ENCODE measurements at regions not wholly inside any gene's neighbourhood (a gene's known extent, or its start where the extent isn't known, plus 50 kb on each side); places are given as distances from the start of the nearest gene placed in this dataset.
A peak's percentile ranks its signal among the peaks of the same experiment; 100 is the strongest.

GRCh38 chr16:86919578-86920305, 341.4 kb downstream of the FOXL1 start:
- Histone ChIP-seq H3K4me1 (ENCODE audit: control insufficient read depth, insufficient read depth, low read length, poor library complexity, severe bottlenecking) (peaks cover 13% of the 10 kb centered on the region), H3K4me3 (ENCODE audit: extremely low read depth, insufficient read depth, low read length, poor library complexity, severe bottlenecking) (no peak overlapping the region), H3K9me3 (ENCODE audit: control insufficient read depth, low read length) (peaks cover 8% of the 10 kb centered on the region), H3K27ac (ENCODE audit: low read depth, low read length, severe bottlenecking) (no peak overlapping the region), H3K36me3 (ENCODE audit: control insufficient read depth, insufficient read depth, low read length) (no peaks in the 10 kb centered on the region)
- WGBS, 2 experiments (ENCODE audit: insufficient coverage in 2 of 2) = 91 to 95% methylated on average over 25 to 28 of the region's 28 CpGs

GRCh38 chr16:86921289-86921688, 342.9 kb downstream of the FOXL1 start:
- Histone ChIP-seq H3K9me3 (ENCODE audit: control insufficient read depth, low read length) (peaks cover 8% of the 10 kb centered on the region), H3K4me3 (ENCODE audit: extremely low read depth, insufficient read depth, low read length, poor library complexity, severe bottlenecking) (no peak overlapping the region), H3K36me3 (ENCODE audit: control insufficient read depth, insufficient read depth, low read length) (no peaks in the 10 kb centered on the region), H3K27ac (ENCODE audit: low read depth, low read length, severe bottlenecking) (no peak overlapping the region), H3K4me1 (ENCODE audit: control insufficient read depth, insufficient read depth, low read length, poor library complexity, severe bottlenecking) (peaks cover 26% of the 10 kb centered on the region)
- 94% methylated on average over 3 to 4 of the region's 4 CpGs for WGBS, 2 experiments (ENCODE audit: insufficient coverage in 2 of 2)

- H3K36me3 ChIP-seq (ENCODE audit: control insufficient read depth, insufficient read depth, low read length) = no peaks in the 10 kb centered on the region
- H3K9me3 ChIP-seq (ENCODE audit: control insufficient read depth, low read length) = peaks cover 8% of the 10 kb centered on the region
- H3K4me1 ChIP-seq (ENCODE audit: control insufficient read depth, insufficient read depth, low read length, poor library complexity, severe bottlenecking) = peaks cover 27% of the 10 kb centered on the region
- H3K4me3 ChIP-seq (ENCODE audit: extremely low read depth, insufficient read depth, low read length, poor library complexity, severe bottlenecking) = no peak overlapping the region
- 97 to 100% methylated on average over 3 to 5 of the region's 7 CpGs for WGBS, 2 experiments (ENCODE audit: insufficient coverage in 2 of 2)
- no peak overlapping the region for H3K27ac ChIP-seq (ENCODE audit: low read depth, low read length, severe bottlenecking)
These were observed 344.0 kb downstream of the FOXL1 start for GRCh38 chr16:86922311-86922710.

GRCh38 chr16:86923656-86924055, 345.3 kb downstream of the FOXL1 start:
- H3K9me3 ChIP-seq (ENCODE audit: control insufficient read depth, low read length) = peaks cover 8% of the 10 kb centered on the region
- H3K27ac ChIP-seq (ENCODE audit: low read depth, low read length, severe bottlenecking) = no peak overlapping the region
- H3K4me1 ChIP-seq (ENCODE audit: control insufficient read depth, insufficient read depth, low read length, poor library complexity, severe bottlenecking) = peaks cover 33% of the 10 kb centered on the region
- WGBS, 2 experiments (ENCODE audit: insufficient coverage in 2 of 2) = 100% methylated on average over 1 to 4 of the region's 4 CpGs
- no peak overlapping the region for H3K4me3 ChIP-seq (ENCODE audit: extremely low read depth, insufficient read depth, low read length, poor library complexity, severe bottlenecking)
- no peaks in the 10 kb centered on the region for H3K36me3 ChIP-seq (ENCODE audit: control insufficient read depth, insufficient read depth, low read length)

GRCh38 chr16:86924537-86924936, 346.2 kb downstream of the FOXL1 start:
- Histone ChIP-seq H3K9me3 (ENCODE audit: control insufficient read depth, low read length) (peaks cover 8% of the 10 kb centered on the region), H3K36me3 (ENCODE audit: control insufficient read depth, insufficient read depth, low read length) (no peaks in the 10 kb centered on the region), H3K4me1 (ENCODE audit: control insufficient read depth, insufficient read depth, low read length, poor library complexity, severe bottlenecking) (peaks cover 40% of the 10 kb centered on the region), H3K27ac (ENCODE audit: low read depth, low read length, severe bottlenecking) (no peak overlapping the region), H3K4me3 (ENCODE audit: extremely low read depth, insufficient read depth, low read length, poor library complexity, severe bottlenecking) (no peak overlapping the region)
- 89 to 98% methylated on average over 4 of the region's 6 CpGs for WGBS, 2 experiments (ENCODE audit: insufficient coverage in 2 of 2)

- Histone ChIP-seq H3K27ac (ENCODE audit: low read depth, low read length, severe bottlenecking) (peak overlapping the region; percentile 41), H3K36me3 (ENCODE audit: control insufficient read depth, insufficient read depth, low read length) (no peaks in the 10 kb centered on the region)
- WGBS, 2 experiments (ENCODE audit: insufficient coverage in 2 of 2) = 81 to 90% methylated on average over 14 to 16 of the region's 18 CpGs
These were observed 346.9 kb downstream of the FOXL1 start for GRCh38 chr16:86925067-86925791.

GRCh38 chr16:86926181-86927094, 348.1 kb downstream of the FOXL1 start:
- no peak overlapping the region for H3K4me3 ChIP-seq (ENCODE audit: extremely low read depth, insufficient read depth, low read length, poor library complexity, severe bottlenecking)
- H3K27ac ChIP-seq (ENCODE audit: low read depth, low read length, severe bottlenecking) = peak overlapping the region; percentile 23
- H3K36me3 ChIP-seq (ENCODE audit: control insufficient read depth, insufficient read depth, low read length) = no peaks in the 10 kb centered on the region
- 91% methylated on average over 28 of the region's 30 CpGs for WGBS, 2 experiments (ENCODE audit: insufficient coverage in 2 of 2)
- H3K4me1 ChIP-seq (ENCODE audit: control insufficient read depth, insufficient read depth, low read length, poor library complexity, severe bottlenecking) = peaks cover 55% of the 10 kb centered on the region
- H3K9me3 ChIP-seq (ENCODE audit: control insufficient read depth, low read length) = peaks cover 1% of the 10 kb centered on the region

More at GRCh38 chr16:86925067-86925791, 346.9 kb downstream of the FOXL1 start:
- peaks cover 7% of the 10 kb centered on the region for H3K9me3 ChIP-seq (ENCODE audit: control insufficient read depth, low read length)
- H3K4me3 ChIP-seq (ENCODE audit: extremely low read depth, insufficient read depth, low read length, poor library complexity, severe bottlenecking) = no peak overlapping the region
- H3K4me1 ChIP-seq (ENCODE audit: control insufficient read depth, insufficient read depth, low read length, poor library complexity, severe bottlenecking) = peaks cover 46% of the 10 kb centered on the region

GRCh38 chr16:86927699-86928098, 349.4 kb downstream of the FOXL1 start:
- no peaks in the 10 kb centered on the region for H3K36me3 ChIP-seq (ENCODE audit: control insufficient read depth, insufficient read depth, low read length)
- H3K4me3 ChIP-seq (ENCODE audit: extremely low read depth, insufficient read depth, low read length, poor library complexity, severe bottlenecking) = no peak overlapping the region
- 100% methylated on average over 1 of the region's 3 CpGs for WGBS, 2 experiments (ENCODE audit: insufficient coverage in 2 of 2)
- no peak overlapping the region for H3K27ac ChIP-seq (ENCODE audit: low read depth, low read length, severe bottlenecking)
- H3K4me1 ChIP-seq (ENCODE audit: control insufficient read depth, insufficient read depth, low read length, poor library complexity, severe bottlenecking) = peaks cover 60% of the 10 kb centered on the region
- H3K9me3 ChIP-seq (ENCODE audit: control insufficient read depth, low read length) = no peaks in the 10 kb centered on the region

GRCh38 chr16:86928523-86929011, 350.2 kb downstream of the FOXL1 start:
- WGBS, 2 experiments (ENCODE audit: insufficient coverage in 2 of 2) = 79 to 81% methylated on average over 5 to 9 of the region's 9 CpGs
- no peak overlapping the region for H3K4me3 ChIP-seq (ENCODE audit: extremely low read depth, insufficient read depth, low read length, poor library complexity, severe bottlenecking)
- H3K27ac ChIP-seq (ENCODE audit: low read depth, low read length, severe bottlenecking) = peak overlapping the region; percentile 98
- H3K36me3 ChIP-seq (ENCODE audit: control insufficient read depth, insufficient read depth, low read length) = no peaks in the 10 kb centered on the region
- H3K9me3 ChIP-seq (ENCODE audit: control insufficient read depth, low read length) = peaks cover 6% of the 10 kb centered on the region
- peaks cover 59% of the 10 kb centered on the region for H3K4me1 ChIP-seq (ENCODE audit: control insufficient read depth, insufficient read depth, low read length, poor library complexity, severe bottlenecking)
